ENCODE measurements at regions not wholly inside any gene's neighbourhood (a gene's known extent, or its start where the extent isn't known, plus 50 kb on each side); places are given as distances from the start of the nearest gene placed in this dataset.
A peak's percentile ranks its signal among the peaks of the same experiment; 100 is the strongest.
"Not testable (repeated sequence)": the region's sequence is repeated elsewhere in the genome, so short reads cannot be mapped to it uniquely, and the experiment has no call there.

- H3K4me1 Mint-ChIP-seq = no peaks in the 10 kb centered on the region
- ATAC-seq (peak; percentile 57), DNase-seq (no peak)
- H3K27ac Mint-ChIP-seq = no peak overlapping the region
- no peak overlapping the region for H3K4me3 Mint-ChIP-seq
- peaks cover 0 to 8% of the 10 kb centered on the region in 2 donors for H3K9me3 Mint-ChIP-seq
- no peaks in the 10 kb centered on the region for H3K27me3 Mint-ChIP-seq
Measured at GRCh38 chr2:35986871-35987270, 368.7 kb upstream of the CRIM1 start.

- Mint-ChIP-seq H3K4me1 (no peaks in the 10 kb centered on the region), H3K4me3 (no peak overlapping the region), H3K27ac (no peak overlapping the region), H3K9me3 (no peaks in the 10 kb centered on the region), H3K27me3 (no peaks in the 10 kb centered on the region)
- ATAC-seq (peak; percentile 49), DNase-seq (no peak)
Measured at GRCh38 chr2:35978218-35978617, 377.4 kb upstream of the CRIM1 start.

DNA sequence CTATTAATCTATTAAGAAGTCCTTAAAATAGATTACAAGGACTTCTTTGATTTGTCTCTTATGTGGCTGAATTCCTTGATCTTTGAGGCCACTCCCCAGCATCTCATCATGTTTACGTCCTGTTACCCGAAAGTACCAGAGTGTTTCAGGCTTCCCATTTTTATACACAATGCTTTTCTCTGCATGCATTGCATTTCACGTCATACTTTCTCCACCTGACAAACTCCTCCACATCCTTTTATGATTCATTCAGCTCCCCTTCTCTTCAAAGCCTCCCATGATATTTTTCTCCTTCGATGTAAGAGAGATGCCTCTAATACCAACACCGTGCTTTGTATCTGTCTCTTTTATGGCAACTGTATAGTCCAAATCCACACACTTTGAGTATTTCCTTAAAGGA is 379.0 kb upstream of the CRIM1 start:
- no peak for DNase-seq
- Mint-ChIP-seq H3K27ac (no peak overlapping the region), H3K9me3 (no peaks in the 10 kb centered on the region), H3K4me1 (no peaks in the 10 kb centered on the region), H3K27me3 (no peaks in the 10 kb centered on the region), H3K4me3 (no peak overlapping the region)
- no peak for ATAC-seq

- Mint-ChIP-seq H3K9me3 (no peaks in the 10 kb centered on the region), H3K27me3 (peaks cover 9% of the 10 kb centered on the region), H3K4me1 (no peaks in the 10 kb centered on the region), H3K4me3 (no peak overlapping the region), H3K27ac (no peak overlapping the region)
- DNase-seq (no peak), ATAC-seq (no peak)
Measured at GRCh38 chr2:35973737-35974132, 381.8 kb upstream of the CRIM1 start.

GRCh38 chr2:35973132-35973736 is 382.3 kb upstream of the CRIM1 start:
- Mint-ChIP-seq H3K4me3 (no peak overlapping the region), H3K4me1 (no peaks in the 10 kb centered on the region), H3K9me3 (no peaks in the 10 kb centered on the region), H3K27ac (no peak overlapping the region), H3K27me3 (peaks cover 9% of the 10 kb centered on the region)
- DNase-seq = no peak
- peak; percentile 70 for ATAC-seq

- ATAC-seq = no peak
- Mint-ChIP-seq H3K4me1 (no peaks in the 10 kb centered on the region), H3K9me3 (no peaks in the 10 kb centered on the region), H3K4me3 (no peak overlapping the region), H3K27ac (no peak overlapping the region), H3K27me3 (no peaks in the 10 kb centered on the region)
- no peak for DNase-seq
Measured at GRCh38 chr2:35963824-35964223, 391.8 kb upstream of the CRIM1 start.

- no peak for DNase-seq
- no peaks in the 10 kb centered on the region for H3K27me3 Mint-ChIP-seq
- H3K27ac Mint-ChIP-seq = no peak overlapping the region
- H3K9me3 Mint-ChIP-seq = no peaks in the 10 kb centered on the region
- no peaks in the 10 kb centered on the region for H3K4me1 Mint-ChIP-seq
- no peak overlapping the region for H3K4me3 Mint-ChIP-seq
- ATAC-seq = no peak
Measured at GRCh38 chr2:35963357-35963756, 392.2 kb upstream of the CRIM1 start.

DNA sequence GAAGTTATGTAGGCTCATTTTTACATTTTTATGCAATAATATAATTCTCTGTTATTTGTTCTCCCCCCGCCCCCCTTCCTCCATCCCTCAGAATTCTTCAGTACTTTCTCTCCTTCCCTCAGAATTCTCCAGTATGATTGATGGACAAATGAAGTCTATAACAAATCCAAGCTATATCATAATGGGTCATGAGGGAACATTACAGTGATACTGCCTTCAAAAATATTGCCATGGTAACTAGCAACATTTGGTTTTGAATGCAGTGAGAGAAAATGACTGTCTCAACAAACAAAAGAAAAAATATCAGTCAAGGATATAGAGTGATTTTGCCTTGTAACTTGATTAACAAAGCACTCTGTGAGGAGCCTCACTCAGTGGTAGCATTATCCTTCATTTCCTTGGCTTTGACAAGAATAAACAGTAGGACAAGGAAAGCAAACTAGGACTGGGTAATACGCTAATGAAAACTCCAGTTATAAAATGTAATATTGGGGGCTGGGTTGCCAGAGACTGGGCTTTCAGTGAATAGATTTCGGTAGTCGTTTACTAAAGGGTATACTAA is 392.9 kb upstream of the CRIM1 start:
- ATAC-seq (no peak), DNase-seq (no peak)
- H3K4me3 Mint-ChIP-seq = no peak overlapping the region
- H3K9me3 Mint-ChIP-seq = no peaks in the 10 kb centered on the region
- H3K27ac Mint-ChIP-seq = no peak overlapping the region
- H3K27me3 Mint-ChIP-seq = no peaks in the 10 kb centered on the region
- no peaks in the 10 kb centered on the region for H3K4me1 Mint-ChIP-seq

DNA sequence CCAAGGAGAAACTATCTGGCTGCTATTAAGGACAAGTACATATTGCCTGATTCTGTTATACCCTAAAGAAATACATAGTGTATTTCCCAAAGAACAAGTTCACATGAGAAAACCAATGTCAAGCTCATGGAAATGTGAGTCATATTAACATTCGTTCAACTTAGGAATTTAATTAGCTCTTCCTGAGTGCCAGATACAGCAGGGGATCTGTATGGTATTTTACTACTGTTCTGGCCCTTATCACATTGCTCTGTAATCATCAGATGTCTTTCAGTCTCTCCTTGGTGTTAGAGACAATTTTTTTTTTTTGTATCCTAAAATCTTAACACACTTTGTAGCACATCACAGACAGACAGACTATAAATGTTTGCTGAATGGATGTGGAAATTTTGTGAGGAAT is 395.0 kb upstream of the CRIM1 start:
- H3K4me1 Mint-ChIP-seq = no peaks in the 10 kb centered on the region
- no peaks in the 10 kb centered on the region for H3K27me3 Mint-ChIP-seq
- H3K27ac Mint-ChIP-seq = no peak overlapping the region
- ATAC-seq (no peak), DNase-seq (no peak)
- no peaks in the 10 kb centered on the region for H3K9me3 Mint-ChIP-seq
- H3K4me3 Mint-ChIP-seq = no peak overlapping the region

- not testable (repeated sequence) for H3K27ac Mint-ChIP-seq, ATAC-seq, DNase-seq, H3K9me3 Mint-ChIP-seq, H3K4me1 Mint-ChIP-seq, H3K4me3 Mint-ChIP-seq
- H3K27me3 Mint-ChIP-seq = peaks cover 11% of the 10 kb centered on the region
Measured at GRCh38 chr2:35957053-35957452, 398.5 kb upstream of the CRIM1 start.

- no peaks in the 10 kb centered on the region for H3K4me1 Mint-ChIP-seq
- H3K9me3 Mint-ChIP-seq = no peaks in the 10 kb centered on the region
- ATAC-seq (no peak), DNase-seq (no peak)
- H3K27ac Mint-ChIP-seq = no peak overlapping the region
- H3K27me3 Mint-ChIP-seq = peaks cover 9% of the 10 kb centered on the region
- no peak overlapping the region for H3K4me3 Mint-ChIP-seq
Measured at GRCh38 chr2:35946478-35946877, 409.1 kb upstream of the CRIM1 start.

- no peak for ATAC-seq
- no peaks in the 10 kb centered on the region for H3K9me3 Mint-ChIP-seq
Measured at GRCh38 chr2:35938838-35939237, 416.7 kb upstream of the CRIM1 start.

DNA sequence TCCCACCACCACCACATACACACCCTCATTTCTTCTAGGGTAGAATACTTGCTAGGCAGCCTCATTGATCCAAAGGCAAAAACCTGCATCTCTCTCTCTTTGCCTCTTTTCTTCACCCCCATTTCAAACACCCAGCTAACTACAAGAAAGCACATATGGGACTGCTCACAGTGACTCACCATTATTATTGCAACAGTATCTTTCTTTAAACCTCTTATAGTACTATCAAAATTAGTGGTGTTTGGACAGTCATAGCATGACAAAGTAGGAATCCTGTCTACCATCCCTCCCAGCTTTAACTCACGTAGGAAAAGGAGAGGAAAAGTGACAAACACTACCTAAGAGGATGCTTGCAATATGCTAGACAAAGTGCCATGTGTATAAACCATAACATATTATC is 422.5 kb upstream of the CRIM1 start:
- H3K9me3 Mint-ChIP-seq = no peaks in the 10 kb centered on the region
- no peaks in the 10 kb centered on the region for H3K4me1 Mint-ChIP-seq
- no peak for DNase-seq
- H3K27me3 Mint-ChIP-seq = peaks cover 13% of the 10 kb centered on the region
- no peak for ATAC-seq
- H3K27ac Mint-ChIP-seq = no peak overlapping the region
- no peak overlapping the region for H3K4me3 Mint-ChIP-seq

More at GRCh38 chr2:35938838-35939237, 416.7 kb upstream of the CRIM1 start:
- no peak overlapping the region for H3K4me3 Mint-ChIP-seq
- H3K27ac Mint-ChIP-seq = no peak overlapping the region
- no peak for DNase-seq
- no peaks in the 10 kb centered on the region for H3K4me1 Mint-ChIP-seq
- peaks cover 7% of the 10 kb centered on the region for H3K27me3 Mint-ChIP-seq

- no peak for ATAC-seq
- H3K9me3 Mint-ChIP-seq = no peaks in the 10 kb centered on the region
Measured at GRCh38 chr2:35932276-35932963, 423.2 kb upstream of the CRIM1 start.

DNA sequence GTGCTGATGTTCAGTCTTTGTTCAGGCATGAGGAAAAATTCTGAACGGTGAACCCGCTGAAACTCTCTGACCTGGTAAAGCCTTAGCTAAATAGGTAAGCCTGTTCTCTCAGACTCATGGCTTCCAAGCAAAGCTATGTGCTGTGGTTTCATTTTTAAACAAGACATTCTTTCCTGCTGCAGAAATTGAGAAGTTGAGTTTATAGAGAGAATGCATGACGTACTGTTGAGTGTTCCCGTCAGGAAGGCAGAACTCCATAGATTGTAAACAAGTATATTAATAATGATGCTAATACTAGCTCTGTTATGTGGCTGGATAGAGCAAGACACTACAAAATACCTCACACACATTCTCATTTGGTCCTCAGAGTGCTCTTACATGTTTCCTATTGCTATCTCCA is 424.0 kb upstream of the CRIM1 start:
- Mint-ChIP-seq H3K9me3 (no peaks in the 10 kb centered on the region), H3K4me1 (no peaks in the 10 kb centered on the region), H3K27me3 (peaks cover 7% of the 10 kb centered on the region), H3K27ac (no peak overlapping the region), H3K4me3 (no peak overlapping the region)
- ATAC-seq (no peak), DNase-seq (no peak)

More at GRCh38 chr2:35932276-35932963, 423.2 kb upstream of the CRIM1 start:
- H3K27ac Mint-ChIP-seq = no peak overlapping the region
- DNase-seq = no peak
- H3K4me3 Mint-ChIP-seq = no peak overlapping the region
- H3K4me1 Mint-ChIP-seq = no peaks in the 10 kb centered on the region
- peaks cover 7% of the 10 kb centered on the region for H3K27me3 Mint-ChIP-seq

DNA sequence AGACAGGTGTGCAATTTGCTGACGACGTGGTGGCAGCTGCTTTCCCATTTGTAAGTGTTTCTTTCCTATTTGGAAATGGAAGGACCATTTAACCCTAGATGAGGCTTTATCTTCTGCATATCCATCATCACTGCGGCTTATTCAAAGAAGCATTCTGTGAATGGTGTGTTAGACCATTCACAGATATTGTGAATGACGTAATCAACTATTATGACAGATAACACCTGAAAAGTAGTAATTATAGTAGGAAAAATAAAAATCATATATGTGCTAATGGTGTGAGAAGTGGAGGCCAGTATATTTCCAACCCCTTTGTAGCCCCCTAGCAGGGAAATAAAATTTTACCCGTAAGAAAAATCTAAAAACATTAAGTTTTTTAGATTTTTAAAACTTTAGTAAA is 424.5 kb upstream of the CRIM1 start:
- Mint-ChIP-seq H3K9me3 (no peaks in the 10 kb centered on the region), H3K4me3 (no peak overlapping the region), H3K27me3 (peaks cover 7% of the 10 kb centered on the region), H3K27ac (no peak overlapping the region), H3K4me1 (no peaks in the 10 kb centered on the region)
- no peak for DNase-seq
- no peak for ATAC-seq

Measured in stimulated activated naive CD8-positive, alpha-beta T cell treated with anti-CD3 and anti-CD28 coated beads, Interleukin-15, amount 100 ng/mL, for 72 hours (primary cell).